ENCODE measurements at regions not wholly inside any gene's neighbourhood (a gene's known extent, or its start where the extent isn't known, plus 50 kb on each side); places are given as distances from the start of the nearest gene placed in this dataset.

GRCh38 chr7:52465216-52465615, 570.2 kb upstream of the POM121L12 start:
- DNase-seq (ENCODE audit: missing footprints) (no peak), ATAC-seq (no peak)
- intact Hi-C loops (cut with DNase I): no loop called here

- intact Hi-C loops (cut with DNase I): no loop called here
- ATAC-seq (no peak), DNase-seq (ENCODE audit: missing footprints) (no peak)
Measured at GRCh38 chr7:52463341-52463740, 572.1 kb upstream of the POM121L12 start.

DNA sequence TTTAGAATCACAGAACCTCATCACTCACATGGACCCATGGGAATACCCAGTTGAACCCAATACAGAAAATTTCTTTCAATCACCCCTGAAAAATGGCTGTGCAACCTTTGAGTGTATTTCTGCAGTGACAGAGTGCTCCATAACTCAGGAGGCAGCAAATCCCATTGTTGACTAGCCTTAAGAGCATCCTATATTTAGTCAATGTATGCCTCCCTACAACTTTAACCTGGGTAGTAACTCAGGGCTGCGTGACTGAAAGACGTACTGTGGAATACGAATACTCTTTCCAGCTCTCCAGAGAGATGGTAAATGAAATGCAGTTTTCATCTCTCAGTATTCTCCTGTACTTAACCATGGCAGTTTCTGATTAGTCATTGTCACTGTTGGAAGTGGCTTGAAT, 573.0 kb upstream of the POM121L12 start:
- DNase-seq (ENCODE audit: missing footprints) (no peak), ATAC-seq (no peak)
- intact Hi-C loops (cut with DNase I): no loop called here

DNA sequence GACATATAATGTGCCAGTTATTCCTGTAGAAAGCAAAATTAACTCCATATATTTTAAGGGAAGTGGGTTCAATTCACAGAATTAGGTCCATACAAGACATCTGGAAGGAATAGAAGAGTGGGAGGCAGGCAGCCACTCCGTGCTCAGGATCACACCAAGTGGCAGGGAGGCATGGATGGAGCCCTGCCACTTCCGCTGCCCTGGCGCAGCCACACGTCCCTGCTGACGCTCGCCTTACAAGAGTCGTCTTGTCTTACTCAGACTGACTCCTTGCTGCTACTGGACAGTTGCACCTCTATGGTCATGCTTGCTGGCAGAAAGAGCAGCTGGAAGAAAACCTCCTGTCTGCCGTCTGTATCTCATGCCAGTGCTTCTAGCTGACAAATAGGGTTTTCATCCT, 579.9 kb upstream of the POM121L12 start:
- DNase-seq (ENCODE audit: missing footprints) (no peak), ATAC-seq (no peak)
- intact Hi-C loops (cut with DNase I): no loop called here

DNA sequence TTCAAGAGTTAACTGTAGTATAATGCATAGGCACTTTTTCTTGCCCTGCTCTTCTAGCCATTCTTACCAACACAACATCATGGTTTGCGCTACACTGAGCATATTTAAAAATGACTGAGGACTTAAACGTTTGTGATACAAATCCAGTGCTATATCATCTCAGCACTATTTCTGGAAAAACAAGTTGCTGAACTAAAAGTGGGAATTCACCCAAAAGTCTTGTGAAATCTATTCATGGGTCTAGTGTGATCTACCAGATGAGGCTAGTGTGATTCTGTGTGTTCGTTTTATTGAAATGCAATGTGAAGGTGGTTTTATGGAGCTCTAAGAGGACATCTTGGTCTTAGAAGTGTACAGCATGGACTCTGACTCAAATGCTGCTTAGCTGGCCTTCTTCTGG, 584.6 kb upstream of the POM121L12 start:
- intact Hi-C loops (cut with DNase I): no loop called here
- DNase-seq (ENCODE audit: missing footprints) (no peak), ATAC-seq (no peak)

- intact Hi-C loops (cut with DNase I): no loop called here
- ATAC-seq (no peak), DNase-seq (ENCODE audit: missing footprints) (no peak)
Measured at GRCh38 chr7:52447581-52448180, 587.8 kb upstream of the POM121L12 start.

- ATAC-seq (no peak), DNase-seq (ENCODE audit: missing footprints) (no peak)
- intact Hi-C loops (cut with DNase I): no loop called here
Measured at GRCh38 chr7:52436278-52436677, 599.2 kb upstream of the POM121L12 start.

DNA sequence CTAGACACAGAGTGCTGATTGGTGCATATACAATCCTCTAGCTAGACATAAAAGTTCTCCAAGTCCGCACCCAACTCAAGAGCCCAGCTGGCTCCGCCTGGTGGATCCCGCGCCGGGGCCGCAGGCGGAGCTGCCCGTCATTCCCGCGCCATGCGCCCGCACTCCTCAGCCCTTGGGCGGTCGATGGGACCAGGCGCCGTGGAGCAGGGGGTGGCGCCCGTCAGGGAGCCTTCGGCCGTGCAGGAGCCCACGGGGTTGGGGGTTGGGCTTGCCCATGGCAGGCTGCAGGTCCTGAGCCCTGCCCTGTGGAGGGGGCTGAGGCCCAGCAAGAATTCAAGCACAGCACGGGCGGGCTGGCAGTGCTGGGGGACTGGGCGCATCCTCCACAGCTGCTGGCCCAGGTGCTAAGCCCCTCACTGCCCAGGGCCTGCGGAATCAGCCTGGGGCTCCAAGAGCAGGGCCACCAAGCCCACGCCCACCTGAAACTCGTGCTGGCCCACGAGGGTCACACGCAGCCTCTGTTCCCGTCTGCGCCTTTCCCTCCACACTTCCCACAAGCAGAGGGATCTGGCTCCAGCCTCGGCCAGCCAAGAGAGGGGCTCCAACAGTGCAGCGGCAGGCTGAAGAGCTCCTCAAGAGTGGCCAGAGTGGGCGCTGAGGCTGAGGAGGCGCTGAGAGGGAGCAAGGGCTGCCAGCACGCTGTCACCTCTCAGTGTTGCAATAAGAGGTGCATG, 604.2 kb upstream of the POM121L12 start:
- DNase-seq (ENCODE audit: missing footprints) (peak; percentile 56), ATAC-seq (no peak)

GRCh38 chr7:52423251-52423650, 612.2 kb upstream of the POM121L12 start:
- intact Hi-C loops (cut with DNase I): no loop called here
- no peak for ATAC-seq

More for the DNA sequence above, 604.2 kb upstream of the POM121L12 start:
- intact Hi-C loops (cut with DNase I): no loop called here

DNA sequence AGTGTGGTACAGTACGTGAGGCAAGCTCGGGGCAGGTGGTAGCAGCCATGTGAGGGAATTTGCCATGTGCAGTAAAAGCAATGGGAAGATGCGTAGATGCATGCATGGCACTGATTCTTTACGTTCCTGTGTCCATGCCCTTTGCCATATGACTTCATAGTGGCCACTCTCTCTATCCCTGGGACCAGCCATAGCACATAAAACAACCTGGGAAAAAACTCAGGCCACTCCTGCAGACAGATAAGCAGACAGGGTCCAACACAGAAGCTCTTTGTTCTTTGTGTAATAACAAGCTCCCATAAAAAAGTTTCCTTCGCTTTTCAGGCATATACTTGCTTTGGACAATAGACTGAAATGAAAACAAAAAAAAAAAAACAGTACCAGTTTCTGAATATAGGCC, 622.4 kb upstream of the POM121L12 start:
- no peak for DNase-seq (ENCODE audit: missing footprints)
- intact Hi-C loops (cut with DNase I): no loop called here
- ATAC-seq: no peak

More at GRCh38 chr7:52423251-52423650, 612.2 kb upstream of the POM121L12 start:
- DNase-seq (ENCODE audit: missing footprints): no peak

GRCh38 chr7:52410032-52410431, 625.4 kb upstream of the POM121L12 start:
- DNase-seq (ENCODE audit: missing footprints): no peak
- no peak for ATAC-seq
- intact Hi-C loops (cut with DNase I): no loop called here

- no peak for ATAC-seq
- DNase-seq (ENCODE audit: missing footprints): no peak
- intact Hi-C loops (cut with DNase I): no loop called here
Measured at GRCh38 chr7:52406808-52407207, 628.6 kb upstream of the POM121L12 start.

- ATAC-seq: no peak
- intact Hi-C loops (cut with DNase I): no loop called here
Measured at GRCh38 chr7:52382731-52383130, 652.7 kb upstream of the POM121L12 start.

GRCh38 chr7:52369922-52370321, 665.5 kb upstream of the POM121L12 start:
- DNase-seq (ENCODE audit: missing footprints) (no peak), ATAC-seq (no peak)
- intact Hi-C loops (cut with DNase I): no loop called here

More at GRCh38 chr7:52382731-52383130, 652.7 kb upstream of the POM121L12 start:
- no peak for DNase-seq (ENCODE audit: missing footprints)

DNA sequence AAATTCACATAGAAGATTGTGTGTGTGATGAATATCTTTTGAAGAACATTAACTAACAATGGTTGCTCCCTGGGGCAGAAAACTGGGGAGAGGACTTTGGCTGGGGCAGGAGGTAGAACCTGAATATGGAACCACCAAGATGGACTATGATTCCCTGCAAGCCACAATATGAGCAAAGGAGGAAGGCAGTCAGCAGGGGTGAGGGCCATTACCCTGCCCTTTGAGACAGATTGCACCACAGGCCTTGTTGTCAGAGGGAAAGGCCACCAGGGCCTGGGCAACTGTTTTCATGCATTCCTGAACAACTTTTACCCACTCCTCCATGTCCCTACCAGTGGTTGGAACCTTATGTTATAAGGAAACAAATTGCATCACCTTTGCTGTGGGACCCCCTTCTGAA, 670.1 kb upstream of the POM121L12 start:
- DNase-seq (ENCODE audit: missing footprints) (no peak), ATAC-seq (no peak)
- intact Hi-C loops (cut with DNase I): no loop called here

DNA sequence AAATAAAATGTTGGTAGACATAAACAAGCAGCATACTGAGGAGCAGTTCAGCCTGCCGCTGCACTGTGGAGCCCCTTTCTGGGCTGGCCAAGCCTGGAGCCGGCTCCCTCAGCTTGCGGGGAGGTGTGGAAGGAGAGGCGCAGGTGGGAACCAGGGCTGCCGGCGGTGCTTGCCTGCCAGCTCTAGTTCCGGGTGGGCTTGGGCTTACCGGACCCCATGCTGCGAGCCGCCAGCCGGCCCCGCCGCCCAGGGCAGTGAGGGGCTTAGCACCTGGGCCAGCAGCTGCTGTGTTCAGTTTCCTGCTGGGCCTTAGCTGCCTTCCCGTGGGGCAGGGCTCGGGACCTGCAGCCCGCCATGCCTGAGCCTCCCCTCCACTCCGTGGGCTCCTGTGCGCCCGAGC, 672.9 kb upstream of the POM121L12 start:
- no peak for ATAC-seq
- intact Hi-C loops (cut with DNase I): no loop called here
- DNase-seq (ENCODE audit: missing footprints): no peak

DNA sequence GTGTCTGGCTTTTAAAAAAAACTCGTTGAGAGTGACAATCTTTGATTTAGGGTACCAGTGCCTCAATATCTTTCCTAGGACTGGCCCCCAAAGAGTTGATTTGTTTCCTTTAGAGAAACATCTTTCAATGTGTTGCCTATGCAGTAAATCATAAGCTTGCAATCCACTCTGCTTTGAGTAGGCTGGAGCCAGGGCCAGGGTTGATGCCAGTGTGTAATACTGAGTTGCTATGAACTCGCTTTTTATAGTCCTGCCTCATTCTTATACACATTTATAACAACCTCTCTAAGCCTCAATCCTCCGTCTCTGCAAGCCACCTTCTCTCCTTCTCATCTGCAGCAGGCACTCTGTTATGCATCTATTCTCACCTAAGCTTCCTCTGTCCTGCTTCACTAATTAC, 674.9 kb upstream of the POM121L12 start:
- no peak for DNase-seq (ENCODE audit: missing footprints)
- intact Hi-C loops (cut with DNase I): no loop called here
- no peak for ATAC-seq

DNA sequence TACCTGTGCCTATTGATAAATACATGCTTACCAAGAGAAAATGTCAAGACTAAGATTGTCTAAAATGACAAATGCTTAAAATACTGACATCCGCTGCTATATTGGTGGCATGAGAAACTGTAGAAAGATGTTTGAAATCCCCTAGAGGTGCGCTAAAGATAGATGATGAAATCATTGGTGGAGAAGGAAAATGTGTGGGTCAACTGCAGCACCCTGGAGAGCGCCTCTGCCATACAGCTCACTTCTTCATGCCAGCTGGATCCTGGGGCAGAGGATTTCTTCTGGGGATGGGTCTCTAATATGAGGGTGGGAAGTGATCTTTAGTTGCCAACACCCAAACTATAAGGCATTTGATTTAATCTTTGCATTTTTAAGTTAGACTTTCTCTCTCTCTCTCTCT, 680.4 kb upstream of the POM121L12 start:
- intact Hi-C loops (cut with DNase I): no loop called here
- no peak for DNase-seq (ENCODE audit: missing footprints)
- no peak for ATAC-seq

DNA sequence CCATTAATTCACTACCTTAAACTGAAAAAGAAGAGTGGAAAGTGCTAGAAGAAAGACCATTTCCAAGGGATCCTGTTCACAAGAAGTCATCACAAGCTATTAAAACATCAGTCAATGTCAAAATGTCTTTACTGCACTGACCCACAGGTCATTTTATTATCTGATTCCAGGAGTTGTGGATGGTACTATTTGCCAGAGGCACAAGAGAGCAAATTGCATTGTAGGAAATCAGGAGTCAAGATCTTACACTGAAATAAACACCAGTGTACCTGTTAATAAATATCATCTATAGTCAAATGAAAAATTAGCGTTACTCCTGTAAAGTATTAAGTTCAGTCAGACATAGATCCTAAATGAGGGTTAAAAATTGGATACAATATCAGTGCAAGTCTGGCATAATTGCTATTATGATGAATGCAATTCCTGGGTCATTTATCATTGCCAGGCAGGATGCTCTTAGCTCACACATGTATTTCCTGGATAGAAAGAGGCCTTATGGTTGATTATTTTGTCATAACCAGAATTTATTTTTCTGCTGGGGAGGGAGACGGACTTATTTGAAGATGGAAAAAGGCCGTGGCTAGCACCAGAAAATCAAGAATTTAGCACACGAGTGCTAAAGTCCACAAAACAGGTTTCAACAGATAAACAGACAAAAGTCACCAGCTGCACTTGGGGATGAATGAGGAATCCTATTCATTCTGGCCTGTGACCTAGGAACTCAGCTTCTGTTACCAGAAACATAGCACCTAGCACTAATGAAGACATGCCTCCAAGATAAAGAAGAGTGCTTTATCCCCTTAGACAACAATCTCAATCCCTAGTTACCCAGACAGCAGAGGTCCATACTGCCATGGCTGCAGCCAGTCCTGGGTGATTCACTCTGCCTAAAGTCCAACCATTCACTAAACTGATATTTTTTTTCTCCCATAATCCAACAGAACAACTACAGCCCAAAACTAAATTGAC, 683.1 kb upstream of the POM121L12 start:
- ATAC-seq (no peak), DNase-seq (ENCODE audit: missing footprints) (no peak)
- intact Hi-C loops (cut with DNase I): no loop called here

DNA sequence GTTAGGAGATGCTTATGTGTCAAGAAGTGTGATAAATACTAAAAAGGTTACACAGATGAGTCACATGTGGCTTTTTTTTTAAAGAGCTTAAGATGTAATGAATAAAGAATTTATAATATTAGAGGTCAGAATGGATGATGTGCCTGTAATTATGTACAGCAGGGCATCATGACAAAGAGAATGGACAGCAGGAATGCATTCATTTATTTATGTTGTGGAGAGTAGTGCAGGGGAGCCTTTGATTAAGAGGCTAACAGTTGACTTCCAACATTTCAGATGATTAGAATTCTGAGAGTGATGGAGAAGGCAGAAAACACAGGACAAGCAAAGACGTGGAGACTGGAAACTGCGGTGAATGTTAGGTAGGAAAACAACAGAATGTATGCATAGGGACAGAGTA, 691.4 kb upstream of the POM121L12 start:
- ATAC-seq: no peak
- intact Hi-C loops (cut with DNase I): no loop called here
- no peak for DNase-seq (ENCODE audit: missing footprints)
